ENCODE measurements at regions not wholly inside any gene's neighbourhood (a gene's known extent, or its start where the extent isn't known, plus 50 kb on each side); places are given as distances from the start of the nearest gene placed in this dataset.
A peak's percentile ranks its signal among the peaks of the same experiment; 100 is the strongest.

DNA sequence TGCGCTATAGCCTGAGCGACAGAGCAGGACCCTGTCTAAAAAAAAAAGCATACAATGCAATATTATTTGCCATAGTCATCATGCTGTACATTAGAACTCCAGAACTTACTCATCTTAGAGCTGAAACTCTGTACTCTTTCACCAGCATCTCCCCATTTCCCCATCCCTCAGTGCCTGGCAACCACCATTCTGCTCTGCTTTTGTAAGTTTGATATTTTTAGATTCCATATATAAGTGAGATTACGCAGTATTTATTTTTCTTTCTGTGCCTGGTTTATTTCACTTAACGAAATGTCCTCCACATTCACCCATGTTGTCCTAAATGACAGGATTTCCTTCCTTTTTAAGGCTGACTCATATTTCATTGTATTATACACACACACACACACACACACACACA is 121.8 kb downstream of the BBS10 start:
- TF ChIP-seq, protein P1, sequence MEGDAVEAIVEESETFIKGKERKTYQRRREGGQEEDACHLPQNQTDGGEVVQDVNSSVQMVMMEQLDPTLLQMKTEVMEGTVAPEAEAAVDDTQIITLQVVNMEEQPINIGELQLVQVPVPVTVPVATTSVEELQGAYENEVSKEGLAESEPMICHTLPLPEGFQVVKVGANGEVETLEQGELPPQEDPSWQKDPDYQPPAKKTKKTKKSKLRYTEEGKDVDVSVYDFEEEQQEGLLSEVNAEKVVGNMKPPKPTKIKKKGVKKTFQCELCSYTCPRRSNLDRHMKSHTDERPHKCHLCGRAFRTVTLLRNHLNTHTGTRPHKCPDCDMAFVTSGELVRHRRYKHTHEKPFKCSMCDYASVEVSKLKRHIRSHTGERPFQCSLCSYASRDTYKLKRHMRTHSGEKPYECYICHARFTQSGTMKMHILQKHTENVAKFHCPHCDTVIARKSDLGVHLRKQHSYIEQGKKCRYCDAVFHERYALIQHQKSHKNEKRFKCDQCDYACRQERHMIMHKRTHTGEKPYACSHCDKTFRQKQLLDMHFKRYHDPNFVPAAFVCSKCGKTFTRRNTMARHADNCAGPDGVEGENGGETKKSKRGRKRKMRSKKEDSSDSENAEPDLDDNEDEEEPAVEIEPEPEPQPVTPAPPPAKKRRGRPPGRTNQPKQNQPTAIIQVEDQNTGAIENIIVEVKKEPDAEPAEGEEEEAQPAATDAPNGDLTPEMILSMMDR (conservative IDR thresholded peaks at IDR 0.05; ENCODE audit: low read depth, low read length): no peak
- H3K4me3 ChIP-seq (ENCODE audit: low read depth, low read length): no peak overlapping the region
- peak; percentile 45 for DNase-seq (ENCODE audit: low read depth)

DNA sequence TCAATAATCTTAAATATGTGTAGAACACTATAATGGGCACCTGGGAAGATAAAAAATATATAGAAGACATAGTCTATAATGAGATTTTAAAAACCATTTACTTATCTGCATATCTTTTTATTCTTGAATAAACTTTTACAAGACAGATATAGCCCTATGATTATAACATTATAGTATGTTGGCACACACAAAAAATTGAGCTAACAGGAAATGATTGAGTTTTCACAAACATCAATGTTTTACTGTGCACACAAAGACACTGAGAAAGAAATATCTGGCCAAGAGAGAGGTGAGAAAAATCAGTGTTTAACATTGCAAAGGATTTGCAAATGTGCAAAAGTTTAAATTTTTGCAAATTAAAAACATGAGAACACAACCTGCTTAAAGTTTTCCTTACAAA is 124.3 kb downstream of the BBS10 start:
- TF ChIP-seq, protein P1 (conservative IDR thresholded peaks at IDR 0.05; ENCODE audit: low read depth, low read length): no peak
- no peak for DNase-seq (ENCODE audit: low read depth)
- no peak overlapping the region for H3K4me3 ChIP-seq (ENCODE audit: low read depth, low read length)

DNA sequence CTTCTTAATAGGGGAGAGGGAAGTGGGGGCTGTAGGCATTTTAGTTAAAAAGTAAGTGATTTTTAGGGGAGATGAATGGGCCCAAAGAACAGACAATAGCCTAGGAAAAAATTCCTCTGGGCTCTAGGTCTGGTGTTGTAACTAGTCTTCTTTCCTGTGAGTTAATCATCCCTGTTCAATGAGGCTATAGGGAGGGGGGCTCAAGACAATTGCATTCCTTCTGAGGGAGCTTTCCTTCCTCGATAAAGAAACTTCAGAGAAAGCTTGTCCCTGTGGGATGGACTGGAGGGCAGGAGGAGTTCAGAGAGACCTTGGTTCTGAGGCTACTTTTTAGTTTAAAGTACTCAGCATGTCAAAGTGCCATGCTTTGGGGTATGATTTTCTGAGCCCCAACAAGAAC is 127.2 kb downstream of the BBS10 start:
- H3K4me3 ChIP-seq (ENCODE audit: low read depth, low read length): no peak overlapping the region
- TF ChIP-seq, protein P1 (conservative IDR thresholded peaks at IDR 0.05; ENCODE audit: low read depth, low read length): no peak
- DNase-seq (ENCODE audit: low read depth): no peak

DNA sequence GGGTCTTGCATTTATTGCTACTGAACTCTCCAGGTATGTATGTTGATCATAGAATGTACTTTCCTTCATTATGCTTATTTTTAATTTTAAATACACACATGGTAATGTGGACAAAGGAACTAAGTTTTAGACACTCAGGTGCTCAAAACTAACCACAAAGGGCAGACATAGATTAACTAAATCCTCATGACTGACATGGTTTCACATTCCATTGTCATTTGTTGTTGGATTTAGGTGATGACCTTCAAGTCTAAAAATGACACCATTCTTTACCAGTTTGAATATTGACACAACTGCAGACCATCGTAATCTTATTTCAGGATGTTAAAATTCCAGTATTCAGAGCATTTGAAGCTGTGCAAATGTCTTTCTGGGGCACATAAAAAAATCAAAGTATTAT is 128.4 kb downstream of the BBS10 start:
- no peak for DNase-seq (ENCODE audit: low read depth)

DNA sequence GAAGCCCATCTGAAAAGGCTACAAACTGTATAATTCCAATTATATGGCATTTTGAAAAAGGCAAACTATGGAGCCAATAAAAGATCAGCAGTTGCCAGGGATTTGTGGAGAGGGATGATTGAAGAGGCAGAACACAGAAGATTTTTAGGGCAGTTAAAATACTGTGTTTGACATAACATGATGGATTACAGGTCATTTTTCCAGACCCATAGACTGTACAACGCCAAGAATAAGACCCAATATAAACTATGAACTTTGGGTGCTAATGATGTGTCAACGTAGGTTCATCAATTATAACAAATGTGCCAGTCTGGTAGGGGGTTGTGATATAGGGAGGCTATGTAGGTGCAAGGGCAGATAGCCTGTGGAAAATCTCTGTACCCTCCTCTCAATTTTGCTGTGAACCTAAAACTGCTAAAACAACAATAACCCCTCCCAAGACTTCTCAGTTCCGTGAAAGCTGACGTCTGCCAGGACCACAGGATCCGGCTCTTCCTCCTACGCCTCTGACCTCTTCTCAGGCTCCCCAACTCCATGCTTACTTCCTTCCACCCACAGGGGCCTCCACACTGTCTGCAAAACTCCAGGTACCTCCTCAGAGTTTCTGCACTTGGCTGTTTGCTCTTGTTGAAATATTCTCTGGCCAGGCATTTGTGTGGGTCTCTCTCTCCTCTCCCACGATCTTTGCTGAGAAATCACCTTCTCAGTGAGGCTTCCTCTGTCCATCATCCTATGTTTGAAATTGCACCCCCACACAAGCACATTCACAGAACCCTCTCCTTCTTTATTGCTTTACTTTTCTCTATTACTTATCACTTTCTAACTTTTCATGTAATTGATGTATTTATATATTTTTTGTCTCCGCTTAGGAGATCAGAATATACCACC is 131.4 kb downstream of the BBS10 start:
- TF ChIP-seq, protein P1 (conservative IDR thresholded peaks at IDR 0.05; ENCODE audit: low read depth, low read length): no peak
- DNase-seq (ENCODE audit: low read depth): peak; percentile 37
- no peak overlapping the region for H3K4me3 ChIP-seq (ENCODE audit: low read depth, low read length)

More for the DNA sequence above, 128.4 kb downstream of the BBS10 start:
- TF ChIP-seq, protein P1 (conservative IDR thresholded peaks at IDR 0.05; ENCODE audit: low read depth, low read length): no peak
- H3K4me3 ChIP-seq (ENCODE audit: low read depth, low read length): no peak overlapping the region

DNA sequence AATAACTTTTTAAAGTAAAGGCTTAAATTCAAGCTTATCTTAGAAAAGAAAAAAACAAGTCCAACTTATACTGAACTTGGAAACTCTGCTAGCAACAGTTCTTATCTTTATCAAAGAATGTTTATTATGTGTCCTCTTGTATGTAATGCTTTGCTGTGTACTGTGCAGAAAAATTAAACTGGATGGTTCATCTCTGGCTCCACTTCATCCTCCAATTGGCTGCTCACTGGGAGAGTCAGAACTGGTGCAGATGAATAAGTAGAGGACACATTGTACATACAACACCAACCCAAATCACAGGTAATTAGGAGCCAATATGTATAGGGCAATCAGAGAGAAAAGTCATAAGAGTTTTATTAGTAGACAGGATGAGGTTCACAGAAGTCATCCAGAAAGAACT is 123.6 kb upstream of the NAP1L1 start:
- TF ChIP-seq, protein P1 (conservative IDR thresholded peaks at IDR 0.05; ENCODE audit: low read depth, low read length): no peak
- no peak overlapping the region for H3K4me3 ChIP-seq (ENCODE audit: low read depth, low read length)
- no peak for DNase-seq (ENCODE audit: low read depth)

DNA sequence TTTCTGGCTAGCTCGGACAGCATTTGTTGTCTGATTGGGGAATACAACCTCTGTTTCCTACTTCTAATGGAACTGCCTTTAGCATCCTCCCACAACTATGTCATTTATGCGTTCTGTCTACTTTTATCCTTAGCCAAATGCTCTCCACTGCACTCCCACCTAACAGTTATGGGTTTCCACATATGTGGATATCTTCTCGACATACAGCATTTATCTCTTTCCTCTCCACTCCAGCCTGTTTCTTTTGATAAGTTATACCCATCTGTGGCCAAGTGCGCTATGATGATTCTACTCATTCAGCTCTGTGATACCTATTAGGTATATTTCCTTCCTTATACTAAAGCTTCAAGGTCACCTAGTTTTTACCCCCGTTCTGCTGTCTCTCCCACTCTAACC is 122.2 kb upstream of the NAP1L1 start:
- no peak for DNase-seq (ENCODE audit: low read depth)
- H3K4me3 ChIP-seq (ENCODE audit: low read depth, low read length): no peak overlapping the region
- TF ChIP-seq, protein P1 (conservative IDR thresholded peaks at IDR 0.05; ENCODE audit: low read depth, low read length): no peak
